SU-DHL-6 (cell line): ENCODE measurements at regions not wholly inside any gene's neighbourhood (a gene's known extent, or its start where the extent isn't known, plus 50 kb on each side); places are given as distances from the start of the nearest gene placed in this dataset.

ENCODE experiments used
- H2AFZ ChIP-seq: fragments of 200-600 bp; sonication (generic); 2 replicates; pipeline ENCODE4 v1.6.1; 2014; ENCODE audit warnings: low read depth, mild to moderate bottlenecking, moderate library complexity, mixed read lengths, antibody characterized with exemption, low read length; ENCODE audit not compliant: severe bottlenecking
- H3F3A ChIP-seq: fragments of 200-600 bp; shearing (Covaris generic); 2 replicates; pipeline ENCODE4 v1.6.0; 2016; ENCODE audit warnings: antibody characterized with exemption, mild to moderate bottlenecking; ENCODE audit not compliant: insufficient read depth
- H3K27ac ChIP-seq: fragments of 200-600 bp; sonication (generic); 2 replicates; pipeline ENCODE4 v1.5.1; 2016; ENCODE audit warnings: low read depth, mild to moderate bottlenecking, low read length, moderate library complexity, mixed read lengths
- H3K27me3 ChIP-seq: fragments of 200-600 bp; sonication (generic), shearing (Covaris generic); 2 replicates; pipeline ENCODE4 v1.6.0; 2014; ENCODE audit warnings: mild to moderate bottlenecking, low read length
- H3K36me3 ChIP-seq: fragments of 200-600 bp; sonication (generic); 2 replicates; pipeline ENCODE4 v1.6.1; 2014; ENCODE audit warnings: mild to moderate bottlenecking, low read length, mixed read lengths
- H3K4me2 ChIP-seq: fragments of 300-600, 200-600 bp; shearing (Covaris generic), sonication (generic); 2 replicates; pipeline ENCODE4 v1.6.0; 2014; ENCODE audit warnings: low read length, low read depth, mild to moderate bottlenecking; ENCODE audit not compliant: poor library complexity, severe bottlenecking
- H3K4me3 ChIP-seq: fragments of 200-600 bp; sonication (generic); 2 replicates; pipeline ENCODE4 v1.5.1; 2014; ENCODE audit warnings: antibody characterized with exemption, low read length, mild to moderate bottlenecking, mixed read lengths; ENCODE audit not compliant: insufficient read depth, poor library complexity, severe bottlenecking
- H3K79me2 ChIP-seq: fragments of 200-600 bp; sonication (generic); 2 replicates; pipeline ENCODE4 v1.6.1; 2014; ENCODE audit warnings: mild to moderate bottlenecking, low read length, moderate library complexity; ENCODE audit not compliant: insufficient read depth
- H3K9ac ChIP-seq: fragments of 200-600 bp; sonication (generic); 2 replicates; pipeline ENCODE4 v1.7.0; 2014; ENCODE audit warnings: mild to moderate bottlenecking, low read length
- H3K9me2 ChIP-seq: fragments of 200-600 bp; sonication (generic); replicated peaks from 2 replicates; pipeline ENCODE4 v1.6.1; 2014; ENCODE audit warnings: low read length; ENCODE audit not compliant: insufficient read depth
- H3K9me3 ChIP-seq: fragments of 200-600 bp; sonication (generic); 2 replicates; pipeline ENCODE4 v1.6.1; 2014; ENCODE audit warnings: low read length, mixed read lengths; ENCODE audit not compliant: insufficient read depth
- H4K20me1 ChIP-seq: fragments of 200-600 bp; sonication (generic); 2 replicates; pipeline ENCODE4 v1.6.1; 2014; ENCODE audit warnings: low read depth, mild to moderate bottlenecking, antibody characterized with exemption, low read length, moderate library complexity, mixed read lengths
- CTCF ChIP-seq: fragments of 200-600 bp; sonication (generic); IDR thresholded peaks from one replicate; pipeline ENCODE4 v1.5.1; 2017; ENCODE audit warnings: antibody characterized with exemption, mild to moderate bottlenecking, low read length, moderate library complexity; ENCODE audit not compliant: insufficient read depth, poor library complexity, severe bottlenecking
- EZH2phosphoT487 ChIP-seq: fragments of 200-600 bp; sonication (generic), shearing (Covaris generic); conservative IDR thresholded peaks from 2 replicates; pipeline ENCODE4 v1.6.1; 2018; ENCODE audit warnings: mild to moderate bottlenecking, antibody characterized with exemption, low read length, moderate library complexity, mixed read lengths

DNA sequence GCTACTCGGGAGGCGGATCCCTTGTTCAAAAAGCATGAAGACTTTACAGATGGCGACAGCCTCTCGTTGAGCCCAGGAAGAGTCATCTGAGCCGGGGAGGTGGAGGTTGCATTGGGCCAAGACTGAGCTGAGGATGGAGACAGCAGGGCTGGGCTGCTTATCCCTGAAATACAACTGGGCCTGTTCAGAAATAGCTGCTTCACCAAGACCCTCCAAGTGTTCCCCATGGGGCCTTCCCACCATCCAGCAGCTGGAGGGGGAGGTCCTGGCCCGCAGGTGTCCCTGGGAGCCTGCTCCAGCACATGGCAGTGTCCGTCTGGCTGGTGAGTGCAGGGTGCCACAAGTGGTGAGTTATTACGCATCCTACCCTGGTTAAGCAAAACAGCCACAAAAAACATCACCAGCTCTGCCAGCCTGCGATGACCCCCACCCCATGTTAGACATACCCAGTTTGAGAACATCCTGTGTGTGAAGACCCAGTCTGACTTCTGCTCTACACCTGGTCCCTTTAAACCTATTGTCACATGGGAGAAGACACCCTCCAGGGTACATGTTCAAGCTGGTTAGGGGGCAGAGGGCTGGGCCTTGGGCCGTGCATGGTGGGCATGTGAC lies 93.1 kb upstream of the TMPRSS2 start:
- no peaks in the 10 kb centered on the region for H3F3A ChIP-seq
- H3K36me3 ChIP-seq: no peaks in the 10 kb centered on the region
- no peaks in the 10 kb centered on the region for H3K9me3 ChIP-seq
- H3K27ac ChIP-seq: no peak overlapping the region
- H4K20me1 ChIP-seq: no peaks in the 10 kb centered on the region
- no peak overlapping the region for H2AFZ ChIP-seq
- H3K27me3 ChIP-seq: no peaks in the 10 kb centered on the region
- no peaks in the 10 kb centered on the region for H3K79me2 ChIP-seq
- TF ChIP-seq EZH2phosphoT487 (no peak), CTCF (no peak)
- no peaks in the 10 kb centered on the region for H3K9me2 ChIP-seq
- H3K9ac ChIP-seq: no peak overlapping the region
- H3K4me2 ChIP-seq: no peak overlapping the region
- H3K4me3 ChIP-seq: no peak overlapping the region

DNA sequence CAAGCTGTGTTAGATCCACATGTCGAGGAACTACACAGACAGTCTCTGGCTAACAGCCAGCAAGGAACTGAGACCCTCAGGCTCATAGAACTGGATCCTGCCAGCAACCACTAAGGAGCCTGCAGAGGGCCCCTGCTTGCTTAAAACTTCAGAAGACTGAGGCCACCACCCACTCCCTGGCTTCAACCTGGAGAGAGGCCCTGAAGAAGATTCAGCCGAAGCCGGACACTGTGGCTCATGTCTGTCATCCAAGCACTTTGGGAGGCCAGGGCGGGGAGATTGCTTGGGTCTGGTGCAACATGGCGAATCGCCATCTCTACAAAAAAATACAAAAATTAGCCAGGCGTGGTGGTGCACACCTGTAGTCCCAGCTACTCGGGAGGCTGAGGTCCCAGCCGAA lies 92.6 kb upstream of the TMPRSS2 start:
- H3K79me2 ChIP-seq: no peaks in the 10 kb centered on the region
- no peak overlapping the region for H3K9ac ChIP-seq
- TF ChIP-seq EZH2phosphoT487 (no peak), CTCF (no peak)
- no peak overlapping the region for H3K4me3 ChIP-seq
- no peaks in the 10 kb centered on the region for H3K9me3 ChIP-seq
- no peaks in the 10 kb centered on the region for H4K20me1 ChIP-seq
- H3F3A ChIP-seq: no peaks in the 10 kb centered on the region
- H3K27me3 ChIP-seq: no peaks in the 10 kb centered on the region
- H3K9me2 ChIP-seq: no peaks in the 10 kb centered on the region
- H3K36me3 ChIP-seq: no peaks in the 10 kb centered on the region
- no peak overlapping the region for H2AFZ ChIP-seq
- H3K4me2 ChIP-seq: no peak overlapping the region
- no peak overlapping the region for H3K27ac ChIP-seq

DNA sequence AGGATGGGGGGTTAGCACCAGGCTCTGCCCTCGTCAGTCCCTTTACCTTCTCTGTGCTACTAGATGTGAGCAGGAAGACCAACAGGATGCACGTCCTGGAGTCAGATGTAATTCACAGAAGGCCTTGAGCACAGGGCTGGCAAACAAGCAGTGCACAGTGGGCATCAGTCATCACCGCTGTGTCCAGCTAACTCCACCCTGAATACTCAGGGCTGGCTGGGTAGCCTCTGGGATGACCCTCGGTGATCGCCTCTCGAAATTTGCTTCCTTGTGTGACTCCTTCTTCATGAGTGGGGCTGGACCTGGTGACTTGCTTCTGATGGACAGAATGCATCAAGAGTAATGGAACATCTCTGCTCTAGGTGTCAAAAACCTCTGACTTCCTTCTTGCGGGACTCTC lies 92.2 kb upstream of the TMPRSS2 start:
- Histone ChIP-seq H3F3A (no peaks in the 10 kb centered on the region), H3K79me2 (no peaks in the 10 kb centered on the region), H3K9ac (no peak overlapping the region), H2AFZ (no peak overlapping the region), H4K20me1 (no peaks in the 10 kb centered on the region), H3K4me2 (no peak overlapping the region), H3K4me3 (no peak overlapping the region), H3K27ac (no peak overlapping the region), H3K9me2 (no peaks in the 10 kb centered on the region), H3K27me3 (no peaks in the 10 kb centered on the region), H3K9me3 (no peaks in the 10 kb centered on the region), H3K36me3 (no peaks in the 10 kb centered on the region)
- TF ChIP-seq CTCF (no peak), EZH2phosphoT487 (no peak)
